LNCAP (cell line): ENCODE measurements at regions not wholly inside any gene's neighbourhood (a gene's known extent, or its start where the extent isn't known, plus 50 kb on each side); places are given as distances from the start of the nearest gene placed in this dataset.

Source experiments
- CTCF ChIP-seq: fragments of 450-650 bp; IDR thresholded peaks from 2 replicates; pipeline ENCODE4 v1.5.1; 2017; ENCODE audit warnings: mild to moderate bottlenecking

- TF ChIP-seq CTCF: no peak
Observed at GRCh38 chr22:49423125-49423650, 404.5 kb downstream of the BRD1 start.

GRCh38 chr22:49422701-49423100 lies 405.0 kb downstream of the BRD1 start:
- TF ChIP-seq CTCF: no peak

- TF ChIP-seq CTCF: no peak
Observed at GRCh38 chr22:49420651-49421050, 407.0 kb downstream of the BRD1 start.

- TF ChIP-seq CTCF: no peak
Observed at GRCh38 chr22:49419661-49420060, 408.0 kb downstream of the BRD1 start.

- TF ChIP-seq CTCF: no peak
Observed at GRCh38 chr22:49418943-49419342, 408.7 kb downstream of the BRD1 start.

GRCh38 chr22:49418341-49418894 lies 409.3 kb downstream of the BRD1 start:
- no peak for TF ChIP-seq CTCF

- no peak for TF ChIP-seq CTCF
Observed at GRCh38 chr22:49417833-49418232, 409.8 kb downstream of the BRD1 start.

GRCh38 chr22:49417326-49417725 lies 410.3 kb downstream of the BRD1 start:
- TF ChIP-seq CTCF: no peak
